Smooth muscle cell (in vitro differentiated cells): ENCODE measurements at regions not wholly inside any gene's neighbourhood (a gene's known extent, or its start where the extent isn't known, plus 50 kb on each side); places are given as distances from the start of the nearest gene placed in this dataset.

Source experiments
- DNase-seq: peaks from one replicate; lab custom pipeline; 2025; ENCODE audit not compliant: unreplicated experiment; lab: John Stamatoyannopoulos, UW
- H2AFZ ChIP-seq: fragments of 200-600 bp; sonication (generic); 2 replicates; pipeline ENCODE4 v1.6.0; 2016; ENCODE audit warnings: antibody characterized with exemption, low read depth, mild to moderate bottlenecking
- H3F3A ChIP-seq: fragments of 200-600 bp; sonication (generic); 2 replicates; pipeline ENCODE4 v1.6.0; 2017; ENCODE audit warnings: antibody characterized with exemption, low read depth
- H3K27ac ChIP-seq: fragments of 200-600 bp; sonication (generic); 2 replicates; pipeline ENCODE4 v1.5.1; 2016; ENCODE audit warnings: low read depth, mild to moderate bottlenecking
- H3K27me3 ChIP-seq: fragments of 200-600 bp; sonication (generic); 2 replicates; pipeline ENCODE4 v1.6.1; 2016; ENCODE audit warnings: low read depth, mild to moderate bottlenecking
- H3K36me3 ChIP-seq: fragments of 200-600 bp; sonication (generic); 2 replicates; pipeline ENCODE4 v1.5.1; 2016; ENCODE audit warnings: low read depth
- H3K4me1 ChIP-seq: fragments of 200-600 bp; sonication (generic); 2 replicates; pipeline ENCODE4 v1.5.1; 2016; ENCODE audit warnings: low read depth
- H3K4me2 ChIP-seq: fragments of 200-600 bp; sonication (generic); 2 replicates; pipeline ENCODE4 v1.6.0; 2016; ENCODE audit warnings: mild to moderate bottlenecking
- H3K4me3 ChIP-seq: fragments of 200-600 bp; sonication (generic); 2 replicates; pipeline ENCODE4 v1.5.1; 2016; ENCODE audit warnings: mild to moderate bottlenecking
- H3K79me2 ChIP-seq: fragments of 200-600 bp; sonication (generic); 2 replicates; pipeline ENCODE4 v1.6.0; 2016; ENCODE audit warnings: low read depth, mild to moderate bottlenecking
- H3K9ac ChIP-seq: fragments of 200-600 bp; sonication (generic); 2 replicates; pipeline ENCODE4 v1.6.0; 2016; ENCODE audit warnings: low read depth
- H3K9me3 ChIP-seq: fragments of 200-600 bp; sonication (generic); replicated peaks from 2 replicates; pipeline ENCODE4 v1.5.1; 2016; ENCODE audit warnings: low read depth
- H4K20me1 ChIP-seq: fragments of 200-600 bp; sonication (generic); 2 replicates; pipeline ENCODE4 v1.6.0; 2016; ENCODE audit warnings: low read depth
- CTCF ChIP-seq: fragments of 200-600 bp; sonication (generic); IDR thresholded peaks from 2 replicates; pipeline ENCODE4 v1.5.1; 2017; ENCODE audit warnings: borderline replicate concordance, mild to moderate bottlenecking, antibody characterized with exemption; ENCODE audit not compliant: insufficient read depth, poor library complexity, severe bottlenecking
- WGBS: methylation state at CpG from one replicate; pipeline ENCODE4 v1.1.7; 2016; ENCODE audit warnings: low lambda C conversion rate; 5-methylcytosine and 5-hydroxymethylcytosine counted together

- no peak for DNase-seq
- no peak overlapping the region for H3K9ac ChIP-seq
- H3K79me2 ChIP-seq: no peaks in the 10 kb centered on the region
- H3K27ac ChIP-seq: no peak overlapping the region
- no peaks in the 10 kb centered on the region for H3K4me1 ChIP-seq
- H2AFZ ChIP-seq: no peak overlapping the region
- H3K9me3 ChIP-seq: no peaks in the 10 kb centered on the region
- no peaks in the 10 kb centered on the region for H3K27me3 ChIP-seq
- no peak for TF ChIP-seq CTCF
- H3K36me3 ChIP-seq: no peaks in the 10 kb centered on the region
- H4K20me1 ChIP-seq: no peaks in the 10 kb centered on the region
- H3F3A ChIP-seq: no peaks in the 10 kb centered on the region
- no peak overlapping the region for H3K4me2 ChIP-seq
- 95% methylated on average over 1 of the region's 1 CpG for WGBS
- no peak overlapping the region for H3K4me3 ChIP-seq
Observed at GRCh38 chr3:154734468-154734867, 304.5 kb upstream of the GPR149 start.

- Histone ChIP-seq H3F3A (no peaks in the 10 kb centered on the region), H3K79me2 (no peaks in the 10 kb centered on the region), H2AFZ (no peak overlapping the region), H3K9me3 (no peaks in the 10 kb centered on the region), H3K27me3 (no peaks in the 10 kb centered on the region), H3K27ac (no peak overlapping the region), H3K36me3 (no peaks in the 10 kb centered on the region), H3K4me3 (no peak overlapping the region), H4K20me1 (no peaks in the 10 kb centered on the region), H3K4me2 (no peak overlapping the region), H3K4me1 (no peaks in the 10 kb centered on the region), H3K9ac (no peak overlapping the region)
- 74% methylated on average over 1 of the region's 1 CpG for WGBS
- no peak for TF ChIP-seq CTCF
- DNase-seq: no peak
Observed at GRCh38 chr3:154730186-154730585, 300.2 kb upstream of the GPR149 start.

- Histone ChIP-seq H3K36me3 (no peaks in the 10 kb centered on the region), H3F3A (no peaks in the 10 kb centered on the region), H3K4me3 (no peak overlapping the region), H2AFZ (no peak overlapping the region), H3K79me2 (no peaks in the 10 kb centered on the region), H4K20me1 (no peaks in the 10 kb centered on the region), H3K27ac (no peak overlapping the region), H3K9ac (no peak overlapping the region), H3K27me3 (no peaks in the 10 kb centered on the region), H3K9me3 (no peaks in the 10 kb centered on the region), H3K4me2 (no peak overlapping the region), H3K4me1 (no peaks in the 10 kb centered on the region)
- TF ChIP-seq CTCF: no peak
- no peak for DNase-seq
- 80% methylated on average over 2 of the region's 2 CpGs for WGBS
Observed at GRCh38 chr3:154729741-154730140, 299.8 kb upstream of the GPR149 start.

GRCh38 chr3:154728285-154728684, 298.3 kb upstream of the GPR149 start:
- Histone ChIP-seq H3K9ac (no peak overlapping the region), H3K4me1 (no peaks in the 10 kb centered on the region), H3K79me2 (no peaks in the 10 kb centered on the region), H3K9me3 (no peaks in the 10 kb centered on the region), H2AFZ (no peak overlapping the region), H3K4me3 (no peak overlapping the region), H3K4me2 (no peak overlapping the region), H3K27ac (no peak overlapping the region), H3K36me3 (no peaks in the 10 kb centered on the region), H4K20me1 (no peaks in the 10 kb centered on the region), H3K27me3 (no peaks in the 10 kb centered on the region), H3F3A (no peaks in the 10 kb centered on the region)
- TF ChIP-seq CTCF: no peak
- 100% methylated on average over 1 of the region's 1 CpG for WGBS
- DNase-seq: no peak
